ENCODE measurements at regions not wholly inside any gene's neighbourhood (a gene's known extent, or its start where the extent isn't known, plus 50 kb on each side); places are given as distances from the start of the nearest gene placed in this dataset.

DNA sequence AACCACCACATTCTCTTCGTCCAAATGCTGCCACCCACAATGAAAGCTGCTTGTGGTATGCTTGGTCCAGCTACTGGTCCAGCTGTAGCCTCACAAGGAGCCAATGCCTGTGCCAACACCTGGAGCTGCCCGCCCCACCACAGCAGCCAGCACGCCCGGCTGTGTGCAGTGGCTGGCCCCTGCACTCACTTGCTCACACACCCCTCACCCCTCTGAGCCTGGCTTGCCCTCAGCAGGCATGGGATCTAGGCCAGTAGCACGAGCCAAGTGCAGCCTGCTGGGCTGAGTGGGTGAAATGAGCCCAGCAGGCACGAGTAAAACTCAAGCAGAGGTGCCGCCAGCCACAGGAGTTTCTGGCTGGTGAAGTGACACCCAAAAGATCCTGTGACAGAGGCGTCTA, 2096.4 kb upstream of the PCDH20 start:
- no peaks in the 10 kb centered on the region for H3K9me1 ChIP-seq (replicated peaks; ENCODE audit: control insufficient read depth, extremely low read depth, insufficient read depth, low read length)
- ChIA-PET POLR2A (no interaction called here), CTCF (no interaction called here)
- H3K4me2 ChIP-seq (ENCODE audit: insufficient read depth, low read length), result no peak overlapping the region
- H4K20me1 ChIP-seq (replicated peaks; ENCODE audit: control insufficient read depth, extremely low read depth, insufficient read depth, low read length), result no peaks in the 10 kb centered on the region
- intact Hi-C loops (cut with micrococcal nuclease) (no loop called here), dilution Hi-C loops (cut with MboI; ENCODE audit: extremely low pct_ligation_motif_present, low sequenced_read_pairs) (no loop called here)
- no peak overlapping the region for H2AFZ ChIP-seq (ENCODE audit: low read depth, low read length)
- no peaks in the 10 kb centered on the region for H3K4me1 ChIP-seq (ENCODE audit: control insufficient read depth, extremely low read depth, insufficient read depth, low read length)
- H3K79me2 ChIP-seq (ENCODE audit: control insufficient read depth, insufficient read depth, low read length), result no peaks in the 10 kb centered on the region
- no TSS peak for BruUV-seq (replicated peaks)
- no peak overlapping the region for H3K4me3 ChIP-seq (replicated peaks in 1 of 3; ENCODE audit: insufficient read depth in 1 of 3, low read depth in 1 of 3, low read length in 3 of 3)
- no peak overlapping the region for H3K27ac ChIP-seq (ENCODE audit: insufficient read depth, low read depth, low read length)
- no peak overlapping the region for H3K9ac ChIP-seq (replicated peaks; ENCODE audit: extremely low read depth, insufficient read depth, low read length)
- H3K9me3 ChIP-seq (replicated peaks; ENCODE audit: control insufficient read depth, insufficient read depth, low read length), result no peaks in the 10 kb centered on the region
- no peak for TF ChIP-seq FOS (IDR thresholded peaks at IDR 0.05; ENCODE audit: borderline replicate concordance, insufficient read depth, low read length)
- TF ChIP-seq POLR2AphosphoS5 (IDR thresholded peaks at IDR 0.05; ENCODE audit: insufficient read depth, low read depth, low read length), result no peak
- TF ChIP-seq GATA2 (IDR thresholded peaks at IDR 0.05; ENCODE audit: insufficient read depth, insufficient read length, low read depth, low read length), result no peak
- no peak for TF ChIP-seq POLR2A (IDR thresholded peaks at IDR 0.05; ENCODE audit: low read depth, low read length)
- no peak for TF ChIP-seq MYC (IDR thresholded peaks at IDR 0.05; ENCODE audit: low read depth, low read length)
- TF ChIP-seq, protein P1, sequence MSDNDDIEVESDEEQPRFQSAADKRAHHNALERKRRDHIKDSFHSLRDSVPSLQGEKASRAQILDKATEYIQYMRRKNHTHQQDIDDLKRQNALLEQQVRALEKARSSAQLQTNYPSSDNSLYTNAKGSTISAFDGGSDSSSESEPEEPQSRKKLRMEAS (IDR thresholded peaks at IDR 0.05; ENCODE audit: insufficient read depth, insufficient read length), result no peak
- TF ChIP-seq JUN (IDR thresholded peaks at IDR 0.05; ENCODE audit: borderline replicate concordance, insufficient read depth, insufficient read length, low read depth), result no peak
- TF ChIP-seq EZH2 (IDR thresholded peaks at IDR 0.05; ENCODE audit: borderline replicate concordance, low read depth, low read length, severe bottlenecking), result no peak
- no peak for TF ChIP-seq CTCF (IDR thresholded peaks at IDR 0.05; ENCODE audit: extremely low read depth in 1 of 2, insufficient read depth in 1 of 2, low read depth in 1 of 2, low read length in 2 of 2)
- no peaks in the 10 kb centered on the region for H3K27me3 ChIP-seq (ENCODE audit: control insufficient read depth in 2 of 2, insufficient read depth in 2 of 2, low read length in 2 of 2)
- FAIRE-seq (no peak), DNase-seq (ENCODE audit: low read depth, low spot score) (no peak)
- no peaks in the 10 kb centered on the region for H3K36me3 ChIP-seq (ENCODE audit: control insufficient read depth in 2 of 2, extremely low read depth in 1 of 2, insufficient read depth in 2 of 2, low read length in 2 of 2)

Measured in endothelial cell of umbilical vein (primary cell).